IMR-90 (cell line): ENCODE measurements at regions not wholly inside any gene's neighbourhood (a gene's known extent, or its start where the extent isn't known, plus 50 kb on each side); places are given as distances from the start of the nearest gene placed in this dataset.

Experiments
- ATAC-seq: fragments of 200-7000 bp; cut with Tn5 transposase; 2 replicates; pipeline ENCODE4 v1.9.1; 2020; ENCODE audit warnings: low read depth, mild to moderate bottlenecking, moderate library complexity
- BruUV-seq: library from RNA; stranded (reverse); fragments of 400-500 nt; replicated peaks from 2 replicates; lab custom pipeline; 2021; lab: Mats Ljungman, UMichigan
- CTCF ChIA-PET: fragments of 300-600 bp; formaldehyde crosslinking; extraction: SDS; loops from one replicate; lab custom pipeline; 2021; ENCODE audit warnings: antibody characterized with exemption; lab: Yijun Ruan, JAX
- POLR2A ChIA-PET: fragments of 300-600 bp; sonication (Branson Sonifier 250); formaldehyde crosslinking; loops from one replicate; lab custom pipeline; 2022; ENCODE audit warnings: antibody characterized with exemption; ENCODE audit not compliant: unreplicated experiment; lab: Charles Lee
- DNase-seq: peaks from one replicate; pipeline ENCODE4 v3.0.0; 2013
- H2AFZ ChIP-seq: replicated peaks from 2 replicates; pipeline ENCODE3; 2013; ENCODE audit warnings: low read length, mild to moderate bottlenecking; ENCODE audit not compliant: poor library complexity
- H2AK5ac ChIP-seq: 2 replicates; pipeline ENCODE4 v1.6.1; 2013; ENCODE audit warnings: low read depth, low read length, inconsistent platforms
- H2AK9ac ChIP-seq: replicated peaks from 2 replicates; pipeline ENCODE3; 2013; ENCODE audit warnings: mild to moderate bottlenecking, low read depth, low read length, moderate library complexity; ENCODE audit not compliant: poor library complexity
- H2BK120ac ChIP-seq: 2 replicates; pipeline ENCODE4 v1.6.1; 2013; ENCODE audit warnings: low read depth, low read length, inconsistent platforms
- H2BK15ac ChIP-seq: 3 replicates; pipeline ENCODE4 v1.6.1; 2013; ENCODE audit warnings: low read depth, low read length, inconsistent platforms
- H2BK20ac ChIP-seq: 2 replicates; pipeline ENCODE4 v1.6.1; 2013; ENCODE audit warnings: low read depth, mild to moderate bottlenecking, inconsistent platforms, low read length, moderate library complexity
- H2BK5ac ChIP-seq: 2 replicates; pipeline ENCODE4 v1.6.1; 2013; ENCODE audit warnings: mild to moderate bottlenecking, low read depth, low read length, inconsistent platforms; ENCODE audit not compliant: poor library complexity, severe bottlenecking
- H3K14ac ChIP-seq: replicated peaks from 2 replicates; pipeline ENCODE4 v1.6.1; 2013; ENCODE audit warnings: low read depth, low read length, inconsistent platforms
- H3K18ac ChIP-seq: 2 replicates; pipeline ENCODE4 v1.6.1; 2013; ENCODE audit warnings: low read depth, low read length, control low read depth
- H3K23ac ChIP-seq: 2 replicates; pipeline ENCODE4 v1.6.1; 2013; ENCODE audit warnings: low read depth, low read length, inconsistent platforms
- H3K27ac ChIP-seq: 2 replicates; pipeline ENCODE4 v1.5.1; 2013; ENCODE audit warnings: mild to moderate bottlenecking, control low read depth, low read length; ENCODE audit not compliant: insufficient read depth
- H3K27me3 ChIP-seq: 2 replicates; pipeline ENCODE4 v1.6.1; 2013; ENCODE audit warnings: low read length; ENCODE audit not compliant: control insufficient read depth, insufficient read depth
- H3K36me3 ChIP-seq: 2 replicates; pipeline ENCODE4 v1.6.1; 2013; ENCODE audit warnings: low read length, mixed read lengths; ENCODE audit not compliant: control insufficient read depth, insufficient read depth
- H3K4ac ChIP-seq: 2 replicates; pipeline ENCODE4 v1.6.1; 2013; ENCODE audit warnings: low read depth, low read length, inconsistent platforms
- H3K4me1 ChIP-seq: 2 replicates; pipeline ENCODE4 v1.6.1; 2013; ENCODE audit warnings: low read length, mixed read lengths; ENCODE audit not compliant: control insufficient read depth, insufficient read depth
- H3K4me2 ChIP-seq: 2 replicates; pipeline ENCODE4 v1.6.1; 2013; ENCODE audit warnings: low read depth, mild to moderate bottlenecking, control low read depth, low read length, moderate library complexity
- H3K4me3 ChIP-seq: 2 replicates; pipeline ENCODE4 v1.5.1; 2013; ENCODE audit warnings: low read depth, mild to moderate bottlenecking, control low read depth, low read length, moderate library complexity; ENCODE audit not compliant: insufficient read depth
- H3K56ac ChIP-seq: 2 replicates; pipeline ENCODE4 v1.6.1; 2013; ENCODE audit warnings: low read length, inconsistent platforms; ENCODE audit not compliant: insufficient read depth; ENCODE audit errors: extremely low read depth
- H3K79me1 ChIP-seq, 2 experiments: 2 replicates each; pipeline ENCODE4 v1.6.1; 2013; ENCODE audit warnings: low read length in 2 of 2, inconsistent platforms in 1 of 2, low read depth in 1 of 2
- H3K9ac ChIP-seq: 2 replicates; pipeline ENCODE4 v1.6.1; 2013; ENCODE audit warnings: low read depth, low read length, control low read depth
- H3K9me1 ChIP-seq: 2 replicates; pipeline ENCODE4 v1.6.1; 2013; ENCODE audit warnings: low read length, inconsistent platforms; ENCODE audit not compliant: insufficient read depth
- H3K9me3 ChIP-seq: 2 replicates; pipeline ENCODE4 v1.6.1; 2013; ENCODE audit warnings: low read length; ENCODE audit not compliant: control insufficient read depth, insufficient read depth
- H4K20me1 ChIP-seq: 2 replicates; pipeline ENCODE4 v1.6.1; 2013; ENCODE audit warnings: low read length, inconsistent platforms; ENCODE audit not compliant: insufficient read depth
- H4K5ac ChIP-seq: 2 replicates; pipeline ENCODE4 v1.6.1; 2013; ENCODE audit warnings: mild to moderate bottlenecking, low read depth, low read length, control low read depth
- H4K8ac ChIP-seq, 2 experiments: 2 replicates each; pipeline ENCODE4 v1.6.1; 2013; ENCODE audit warnings: low read depth in 2 of 2, low read length in 2 of 2, control low read depth in 1 of 2, inconsistent platforms in 1 of 2
- H4K91ac ChIP-seq: 2 replicates; pipeline ENCODE4 v1.6.1; 2013; ENCODE audit warnings: low read depth, low read length, inconsistent platforms; ENCODE audit not compliant: insufficient read depth
- BHLHE40 ChIP-seq: fragments of 150-350 bp; IDR thresholded peaks from 2 replicates; pipeline ENCODE4 v1.6.1; 2016; ENCODE audit warnings: mild to moderate bottlenecking, low read depth, low read length
- FOS ChIP-seq: fragments of 150-350 bp; IDR thresholded peaks from 2 replicates; pipeline ENCODE4 v1.6.1; 2016; ENCODE audit warnings: low read depth, low read length
- MAFK ChIP-seq: IDR thresholded peaks from 2 replicates; pipeline ENCODE4 v1.6.1; 2012; ENCODE audit warnings: low read depth, low read length, improper control_type of control experiment
- MAZ ChIP-seq: IDR thresholded peaks from 2 replicates; pipeline ENCODE4 v1.6.1; 2012; ENCODE audit warnings: low read depth, mild to moderate bottlenecking, low read length, improper control_type of control experiment, moderate library complexity, borderline replicate concordance
- MXI1 ChIP-seq: IDR thresholded peaks from 2 replicates; pipeline ENCODE4 v1.6.1; 2012; ENCODE audit warnings: low read depth, mild to moderate bottlenecking, low read length, moderate library complexity, borderline replicate concordance
- NFE2L2 ChIP-seq: fragments of 150-350 bp; IDR thresholded peaks from 2 replicates; pipeline ENCODE4 v1.6.1; 2016; ENCODE audit warnings: low read depth, mild to moderate bottlenecking, low read length
- POLR2A ChIP-seq: IDR thresholded peaks from 2 replicates; pipeline ENCODE4 v1.6.1; 2012; ENCODE audit warnings: mild to moderate bottlenecking, low read depth, low read length
- RAD21 ChIP-seq: IDR thresholded peaks from 2 replicates; pipeline ENCODE4 v1.6.1; 2012; ENCODE audit warnings: low read length, improper control_type of control experiment
- RCOR1 ChIP-seq: IDR thresholded peaks from 2 replicates; pipeline ENCODE4 v1.6.1; 2012; ENCODE audit warnings: mild to moderate bottlenecking, low read length, improper control_type of control experiment; ENCODE audit not compliant: insufficient replicate concordance
- RFX5 ChIP-seq: IDR thresholded peaks from 2 replicates; pipeline ENCODE4 v1.8.0; 2012; ENCODE audit warnings: low read depth, mild to moderate bottlenecking, low read length, moderate library complexity
- SMC3 ChIP-seq: fragments of 150-350 bp; IDR thresholded peaks from 2 replicates; pipeline ENCODE4 v1.6.1; 2016; ENCODE audit warnings: low read depth, mild to moderate bottlenecking, antibody characterized with exemption, low read length, moderate library complexity
- WGBS, 2 experiments: methylation state at CpG; one replicate each; pipeline versions ENCODE4 v1.1.5 to v1.1.7; 2013; ENCODE audit warnings: missing lambda C conversion rate in 2 of 2; ENCODE audit not compliant: insufficient read length in 1 of 2; ENCODE audit errors: extremely low coverage in 2 of 2; 5-methylcytosine and 5-hydroxymethylcytosine counted together
- dilution Hi-C: fragments of 300-500 bp; cut with HindIII; formaldehyde crosslinking; loops from one replicate; pipeline ENCODE4 v1.14.3; 2018; ENCODE audit warnings: low sequenced_read_pairs; ENCODE audit not compliant: unreplicated experiment
- in situ Hi-C: fragments of 300-500 bp; cut with MboI; formaldehyde crosslinking; loops from 3 replicates; pipeline ENCODE4 v1.14.3; 2019; ENCODE audit warnings: low sequenced_read_pairs, inconsistent platforms, mixed read lengths
- intact Hi-C: fragments of 100-400 bp; cut with micrococcal nuclease; formaldehyde crosslinking; loops from 2 replicates; pipeline ENCODE4 v1.10.0; 2022
- TF ChIP-seq, protein P1 (sequence below): conservative IDR thresholded peaks from 2 replicates; pipeline ENCODE4 v1.5.1; 2012; ENCODE audit warnings: mild to moderate bottlenecking, low read depth, low read length, improper control_type of control experiment
- TF ChIP-seq, protein P2 (sequence below): fragments of 150-350 bp; IDR thresholded peaks from 2 replicates; pipeline ENCODE4 v1.6.1; 2017; ENCODE audit warnings: mild to moderate bottlenecking, antibody characterized with exemption, low read length, low read depth

DNA sequence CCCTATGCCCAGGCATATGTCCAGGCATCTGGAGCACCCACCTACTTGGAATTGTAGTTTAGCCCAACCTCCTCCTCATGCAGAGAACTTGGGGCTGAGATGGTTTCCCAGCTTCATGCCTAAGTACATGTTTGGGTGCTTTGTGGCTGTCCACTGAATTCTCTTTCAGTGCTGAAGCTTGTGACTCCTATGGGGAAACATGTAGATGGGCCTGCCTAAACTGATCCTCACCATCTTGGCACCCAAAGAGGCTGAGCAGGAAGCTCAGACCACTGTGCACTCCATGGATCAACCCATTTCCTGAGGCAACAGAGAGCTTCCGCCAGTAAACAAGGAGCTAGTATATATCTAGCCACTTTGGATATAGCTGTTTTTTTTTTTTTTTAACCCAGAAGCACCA, 2733.7 kb downstream of the PCDH7 start:
- no CpG with 5 or more reads among the region's 1 CpG for WGBS, 2 experiments
- H4K5ac ChIP-seq: no peak overlapping the region
- no TSS peak for BruUV-seq
- TF ChIP-seq RAD21: no peak
- TF ChIP-seq FOS: no peak
- TF ChIP-seq SMC3: no peak
- TF ChIP-seq NFE2L2: no peak
- no peak for TF ChIP-seq MXI1
- TF ChIP-seq RCOR1: no peak
- TF ChIP-seq, protein P1, sequence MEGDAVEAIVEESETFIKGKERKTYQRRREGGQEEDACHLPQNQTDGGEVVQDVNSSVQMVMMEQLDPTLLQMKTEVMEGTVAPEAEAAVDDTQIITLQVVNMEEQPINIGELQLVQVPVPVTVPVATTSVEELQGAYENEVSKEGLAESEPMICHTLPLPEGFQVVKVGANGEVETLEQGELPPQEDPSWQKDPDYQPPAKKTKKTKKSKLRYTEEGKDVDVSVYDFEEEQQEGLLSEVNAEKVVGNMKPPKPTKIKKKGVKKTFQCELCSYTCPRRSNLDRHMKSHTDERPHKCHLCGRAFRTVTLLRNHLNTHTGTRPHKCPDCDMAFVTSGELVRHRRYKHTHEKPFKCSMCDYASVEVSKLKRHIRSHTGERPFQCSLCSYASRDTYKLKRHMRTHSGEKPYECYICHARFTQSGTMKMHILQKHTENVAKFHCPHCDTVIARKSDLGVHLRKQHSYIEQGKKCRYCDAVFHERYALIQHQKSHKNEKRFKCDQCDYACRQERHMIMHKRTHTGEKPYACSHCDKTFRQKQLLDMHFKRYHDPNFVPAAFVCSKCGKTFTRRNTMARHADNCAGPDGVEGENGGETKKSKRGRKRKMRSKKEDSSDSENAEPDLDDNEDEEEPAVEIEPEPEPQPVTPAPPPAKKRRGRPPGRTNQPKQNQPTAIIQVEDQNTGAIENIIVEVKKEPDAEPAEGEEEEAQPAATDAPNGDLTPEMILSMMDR: no peak
- TF ChIP-seq BHLHE40: no peak
- no peak for TF ChIP-seq MAFK
- TF ChIP-seq, protein P2, sequence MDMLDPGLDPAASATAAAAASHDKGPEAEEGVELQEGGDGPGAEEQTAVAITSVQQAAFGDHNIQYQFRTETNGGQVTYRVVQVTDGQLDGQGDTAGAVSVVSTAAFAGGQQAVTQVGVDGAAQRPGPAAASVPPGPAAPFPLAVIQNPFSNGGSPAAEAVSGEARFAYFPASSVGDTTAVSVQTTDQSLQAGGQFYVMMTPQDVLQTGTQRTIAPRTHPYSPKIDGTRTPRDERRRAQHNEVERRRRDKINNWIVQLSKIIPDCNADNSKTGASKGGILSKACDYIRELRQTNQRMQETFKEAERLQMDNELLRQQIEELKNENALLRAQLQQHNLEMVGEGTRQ: no peak
- no peak for TF ChIP-seq RFX5
- no peak for TF ChIP-seq POLR2A
- TF ChIP-seq MAZ: no peak
- no peak overlapping the region for H2BK5ac ChIP-seq
- H3K9ac ChIP-seq: no peak overlapping the region
- no peak for ATAC-seq
- intact Hi-C loops: no loop called here
- in situ Hi-C loops: no loop called here
- H3K9me3 ChIP-seq: peaks cover 8% of the 10 kb centered on the region
- POLR2A ChIA-PET: no interaction called here
- H3K79me1 ChIP-seq: no peaks in the 10 kb centered on the region
- H4K8ac ChIP-seq: no peak overlapping the region
- H3K4me1 ChIP-seq: no peaks in the 10 kb centered on the region
- H3K4me3 ChIP-seq: no peak overlapping the region
- H3K4ac ChIP-seq: no peak overlapping the region
- H3K14ac ChIP-seq: no peak overlapping the region
- no peak overlapping the region for H2BK15ac ChIP-seq
- H3K27me3 ChIP-seq: no peaks in the 10 kb centered on the region
- no peak overlapping the region for H3K4me2 ChIP-seq
- H4K20me1 ChIP-seq: no peaks in the 10 kb centered on the region
- H2AK9ac ChIP-seq: no peak overlapping the region
- H4K91ac ChIP-seq: no peak overlapping the region
- H3K36me3 ChIP-seq: no peaks in the 10 kb centered on the region
- H3K27ac ChIP-seq: no peak overlapping the region
- dilution Hi-C loops: no loop called here
- no peak overlapping the region for H2AK5ac ChIP-seq
- H2BK120ac ChIP-seq: no peak overlapping the region
- H2BK20ac ChIP-seq: no peak overlapping the region
- no peak for DNase-seq
- H2AFZ ChIP-seq: no peak overlapping the region
- no peaks in the 10 kb centered on the region for H3K9me1 ChIP-seq
- no peak overlapping the region for H3K18ac ChIP-seq
- CTCF ChIA-PET: no interaction called here
- no peak overlapping the region for H3K23ac ChIP-seq
- H3K56ac ChIP-seq: no peak overlapping the region
